ENCODE measurements at regions not wholly inside any gene's neighbourhood (a gene's known extent, or its start where the extent isn't known, plus 50 kb on each side); places are given as distances from the start of the nearest gene placed in this dataset.
"Not testable (repeated sequence)": the region's sequence is repeated elsewhere in the genome, so short reads cannot be mapped to it uniquely, and the experiment has no call there.

GRCh38 chr10:32217216-32217615 is 129.7 kb downstream of the EPC1 start:
- no peak for ATAC-seq
- H3K4me1 Mint-ChIP-seq (ENCODE audit: low read depth), result no peaks in the 10 kb centered on the region
- H3K36me3 Mint-ChIP-seq (ENCODE audit: insufficient read depth), result peaks cover 4% of the 10 kb centered on the region
- peaks cover 16% of the 10 kb centered on the region for H3K9me3 Mint-ChIP-seq
- H3K4me3 Mint-ChIP-seq, result no peak overlapping the region
- peaks cover 13% of the 10 kb centered on the region for H3K27me3 Mint-ChIP-seq (ENCODE audit: low read depth)
- no peak for DNase-seq

- peaks cover 13% of the 10 kb centered on the region for H3K27me3 Mint-ChIP-seq (ENCODE audit: low read depth)
- DNase-seq; H3K4me1 Mint-ChIP-seq (ENCODE audit: low read depth); H3K36me3 Mint-ChIP-seq (ENCODE audit: insufficient read depth); H3K9me3 Mint-ChIP-seq; ATAC-seq; H3K4me3 Mint-ChIP-seq: not testable (repeated sequence)
These were observed 133.1 kb downstream of the EPC1 start for GRCh38 chr10:32213838-32214237.

DNA sequence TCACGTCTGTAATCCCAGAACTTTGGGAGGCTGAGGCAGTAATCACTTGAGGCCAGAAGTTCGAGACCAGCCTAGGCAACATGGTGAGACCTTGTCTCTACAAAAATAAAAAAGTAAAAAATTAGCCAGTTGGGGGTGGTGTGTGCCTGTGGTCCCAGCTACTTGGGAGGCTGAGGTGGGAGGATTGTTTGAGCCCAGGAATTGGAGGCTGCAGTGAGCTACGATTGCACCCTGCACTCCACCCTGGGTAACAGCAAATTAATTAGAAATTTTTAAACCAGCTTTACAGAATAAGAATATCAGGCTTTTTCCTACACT is 136.0 kb downstream of the EPC1 start:
- no peaks in the 10 kb centered on the region for H3K36me3 Mint-ChIP-seq (ENCODE audit: insufficient read depth)

DNA sequence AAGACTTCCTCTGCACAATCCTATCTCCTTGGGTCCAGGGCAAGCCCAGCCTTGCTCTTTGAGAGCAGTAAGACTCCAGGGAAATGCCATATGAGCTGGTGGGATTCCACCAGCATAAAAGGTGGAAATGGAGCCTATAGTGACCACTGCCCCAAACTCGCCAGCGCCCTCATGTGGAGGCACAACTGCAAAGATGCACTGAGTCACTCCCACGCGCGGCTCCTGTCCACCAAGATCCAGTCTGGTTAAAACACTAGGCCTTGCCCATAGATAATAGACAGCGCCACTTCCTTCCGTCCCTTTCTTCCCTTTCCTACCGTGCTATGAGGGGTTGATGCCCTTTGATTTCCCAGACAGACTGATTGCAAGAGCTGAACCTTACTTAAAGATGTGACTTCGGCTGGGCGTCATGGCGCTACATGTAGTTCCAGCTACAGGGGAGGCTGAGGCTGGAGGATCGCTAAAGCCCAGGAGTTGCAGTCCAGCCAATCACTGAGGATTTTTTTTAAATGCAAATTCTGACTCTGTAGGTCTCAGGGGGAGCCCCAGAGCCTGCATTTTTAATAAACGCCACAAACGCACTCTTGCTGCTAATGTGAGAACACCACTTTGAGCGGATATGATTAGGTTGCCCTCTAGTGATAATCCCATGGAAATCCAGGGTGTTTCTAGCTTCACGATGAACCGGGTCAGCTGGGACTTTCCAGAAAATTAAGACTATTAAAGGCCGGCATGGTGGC is 136.5 kb downstream of the EPC1 start:
- Mint-ChIP-seq H3K4me1 (ENCODE audit: low read depth) (no peaks in the 10 kb centered on the region), H3K36me3 (ENCODE audit: insufficient read depth) (no peaks in the 10 kb centered on the region), H3K9me3 (no peaks in the 10 kb centered on the region), H3K4me3 (no peak overlapping the region), H3K27me3 (ENCODE audit: low read depth) (peaks cover 6% of the 10 kb centered on the region)
- no peak for DNase-seq
- ATAC-seq, result peak in 1 of 2 donors; percentile 40

More for the DNA sequence above, 136.0 kb downstream of the EPC1 start:
- ATAC-seq (no peak), DNase-seq (no peak)
- Mint-ChIP-seq H3K27me3 (ENCODE audit: low read depth) (peaks cover 6% of the 10 kb centered on the region), H3K4me3 (no peak overlapping the region), H3K9me3 (no peaks in the 10 kb centered on the region), H3K4me1 (ENCODE audit: low read depth) (no peaks in the 10 kb centered on the region)

GRCh38 chr10:32208005-32208404 is 139.0 kb downstream of the EPC1 start:
- not testable (repeated sequence) for H3K27me3 Mint-ChIP-seq (ENCODE audit: low read depth); H3K36me3 Mint-ChIP-seq (ENCODE audit: insufficient read depth); DNase-seq; ATAC-seq; H3K4me3 Mint-ChIP-seq; H3K4me1 Mint-ChIP-seq (ENCODE audit: low read depth); H3K9me3 Mint-ChIP-seq

DNA sequence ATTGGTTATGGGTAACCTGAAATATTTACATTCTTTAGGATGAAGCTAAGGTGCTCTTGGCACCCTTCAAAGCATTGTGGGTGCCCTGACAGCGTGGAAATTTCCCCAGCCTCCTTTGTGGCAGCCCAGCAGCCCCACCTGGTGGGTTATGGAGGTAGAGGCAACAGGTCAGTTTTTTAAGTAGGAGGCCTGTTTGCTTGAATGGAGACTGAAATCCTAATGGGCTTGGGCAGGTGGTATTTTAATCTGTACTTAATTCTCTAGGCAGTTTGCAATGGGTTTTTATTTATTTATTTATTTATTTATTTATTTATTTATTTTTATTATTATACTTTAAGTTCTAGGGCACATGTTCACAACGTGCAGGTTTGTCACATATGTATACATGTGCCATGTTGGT is 139.4 kb downstream of the EPC1 start:
- peaks cover 5% of the 10 kb centered on the region for H3K9me3 Mint-ChIP-seq
- H3K4me3 Mint-ChIP-seq, result no peak overlapping the region
- H3K4me1 Mint-ChIP-seq (ENCODE audit: low read depth), result no peaks in the 10 kb centered on the region
- no peaks in the 10 kb centered on the region for H3K27me3 Mint-ChIP-seq (ENCODE audit: low read depth)
- ATAC-seq (peak; percentile 77 to 78), DNase-seq (peak; percentile 40)
- no peaks in the 10 kb centered on the region for H3K36me3 Mint-ChIP-seq (ENCODE audit: insufficient read depth)

GRCh38 chr10:32205670-32206069 is 141.3 kb downstream of the EPC1 start:
- Mint-ChIP-seq H3K4me1 (ENCODE audit: low read depth) (no peaks in the 10 kb centered on the region), H3K36me3 (ENCODE audit: insufficient read depth) (no peaks in the 10 kb centered on the region), H3K27me3 (ENCODE audit: low read depth) (no peaks in the 10 kb centered on the region), H3K9me3 (peaks cover 5% of the 10 kb centered on the region), H3K4me3 (no peak overlapping the region)
- ATAC-seq, result no peak
- DNase-seq, result no peak

DNA sequence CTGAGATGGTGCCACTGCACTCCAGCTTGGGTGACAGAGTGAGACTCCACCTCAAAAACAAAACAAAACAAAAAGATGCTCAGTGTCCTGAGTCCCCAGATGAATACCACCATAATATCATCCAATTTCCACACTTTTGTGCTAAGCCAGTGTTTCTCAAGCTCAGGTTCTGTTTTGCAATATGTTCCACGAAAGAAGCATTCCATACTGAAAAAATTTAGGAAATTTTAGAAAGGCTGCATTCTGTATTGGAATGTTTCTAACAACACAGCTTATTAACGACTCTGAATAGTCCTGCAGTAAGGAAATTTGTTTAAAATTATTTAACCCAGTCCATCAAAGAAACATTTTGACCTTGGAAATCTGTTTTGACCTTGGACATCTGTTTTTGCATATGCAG is 142.4 kb downstream of the EPC1 start:
- peaks cover 2% of the 10 kb centered on the region for H3K27me3 Mint-ChIP-seq (ENCODE audit: low read depth)
- peaks cover 5% of the 10 kb centered on the region for H3K9me3 Mint-ChIP-seq
- ATAC-seq (no peak), DNase-seq (no peak)
- no peaks in the 10 kb centered on the region for H3K4me1 Mint-ChIP-seq (ENCODE audit: low read depth)
- H3K4me3 Mint-ChIP-seq, result no peak overlapping the region
- no peaks in the 10 kb centered on the region for H3K36me3 Mint-ChIP-seq (ENCODE audit: insufficient read depth)

DNA sequence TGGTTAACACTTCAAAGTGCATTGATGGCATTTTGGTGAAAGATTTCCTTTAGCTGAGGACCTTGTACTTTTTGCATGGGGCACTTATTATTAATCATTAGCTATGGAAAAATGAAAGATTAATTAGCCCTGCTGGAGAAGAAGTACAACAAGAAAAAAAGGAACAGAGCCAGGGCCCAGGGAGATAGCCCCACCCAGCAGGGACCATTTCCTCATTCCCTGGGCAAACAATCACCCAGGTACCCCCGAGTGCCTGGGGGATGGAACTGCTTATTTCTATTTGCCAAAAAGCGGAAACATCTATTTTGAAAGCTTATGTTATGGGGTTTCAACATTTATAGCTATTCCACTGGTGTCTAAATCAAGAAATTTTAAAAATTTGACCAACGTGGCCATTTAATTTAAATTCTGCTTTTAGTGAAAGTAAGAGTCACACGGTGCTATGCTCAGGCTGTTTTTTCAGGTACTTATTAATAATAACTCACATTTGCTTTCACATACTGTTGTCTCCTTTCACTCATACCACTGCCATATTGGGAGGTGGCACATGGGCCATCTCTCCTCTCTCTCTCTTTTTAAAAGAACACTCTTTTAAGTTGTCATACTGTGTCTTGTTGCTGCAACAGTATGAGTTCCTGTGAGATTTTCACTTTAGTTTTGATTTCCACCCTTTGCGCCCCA is 143.6 kb upstream of the KIF5B start:
- Mint-ChIP-seq H3K36me3 (ENCODE audit: insufficient read depth) (no peaks in the 10 kb centered on the region), H3K4me3 (no peak overlapping the region), H3K27me3 (ENCODE audit: low read depth) (peaks cover 2% of the 10 kb centered on the region), H3K9me3 (peaks cover 5% of the 10 kb centered on the region), H3K4me1 (ENCODE audit: low read depth) (no peaks in the 10 kb centered on the region)
- no peak for DNase-seq
- no peak for ATAC-seq

DNA sequence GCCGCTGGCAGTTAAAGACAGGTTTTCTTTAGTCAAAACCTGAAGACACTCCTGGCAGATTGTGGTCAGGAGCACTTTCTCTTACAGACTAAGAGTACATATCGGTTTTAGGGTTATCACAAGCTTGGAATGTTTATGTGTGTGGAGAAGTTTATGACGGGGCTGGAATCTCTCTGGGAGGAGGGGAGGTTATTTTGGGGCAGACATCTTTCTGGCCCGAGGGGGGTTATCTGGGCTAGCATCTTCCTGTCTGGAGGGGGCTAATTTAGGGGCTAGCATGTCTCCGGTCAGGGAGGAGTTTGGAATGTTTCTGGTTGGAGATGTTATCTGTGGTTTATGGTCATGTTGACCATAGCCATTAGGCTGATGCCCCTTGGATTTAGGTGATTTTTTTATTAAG is 141.2 kb upstream of the KIF5B start:
- Mint-ChIP-seq H3K9me3 (no peaks in the 10 kb centered on the region), H3K27me3 (ENCODE audit: low read depth) (peaks cover 2% of the 10 kb centered on the region), H3K36me3 (ENCODE audit: insufficient read depth) (no peaks in the 10 kb centered on the region), H3K4me3 (no peak overlapping the region), H3K4me1 (ENCODE audit: low read depth) (no peaks in the 10 kb centered on the region)
- ATAC-seq (no peak), DNase-seq (no peak)

- Mint-ChIP-seq H3K36me3 (ENCODE audit: insufficient read depth) (no peaks in the 10 kb centered on the region), H3K9me3 (no peaks in the 10 kb centered on the region), H3K27me3 (ENCODE audit: low read depth) (no peaks in the 10 kb centered on the region), H3K4me1 (ENCODE audit: low read depth) (peaks cover 2% of the 10 kb centered on the region), H3K4me3 (no peak overlapping the region)
- ATAC-seq (peak in 1 of 2 donors; percentile 43), DNase-seq (no peak)
These were observed 134.8 kb upstream of the KIF5B start for GRCh38 chr10:32190890-32191491.

- peaks cover 2% of the 10 kb centered on the region for H3K4me1 Mint-ChIP-seq (ENCODE audit: low read depth)
- no peaks in the 10 kb centered on the region for H3K36me3 Mint-ChIP-seq (ENCODE audit: insufficient read depth)
- ATAC-seq, result no peak
- DNase-seq, result no peak
- no peaks in the 10 kb centered on the region for H3K9me3 Mint-ChIP-seq
- H3K4me3 Mint-ChIP-seq, result no peak overlapping the region
- H3K27me3 Mint-ChIP-seq (ENCODE audit: low read depth), result no peaks in the 10 kb centered on the region
These were observed 133.3 kb upstream of the KIF5B start for GRCh38 chr10:32189400-32190084.

DNA sequence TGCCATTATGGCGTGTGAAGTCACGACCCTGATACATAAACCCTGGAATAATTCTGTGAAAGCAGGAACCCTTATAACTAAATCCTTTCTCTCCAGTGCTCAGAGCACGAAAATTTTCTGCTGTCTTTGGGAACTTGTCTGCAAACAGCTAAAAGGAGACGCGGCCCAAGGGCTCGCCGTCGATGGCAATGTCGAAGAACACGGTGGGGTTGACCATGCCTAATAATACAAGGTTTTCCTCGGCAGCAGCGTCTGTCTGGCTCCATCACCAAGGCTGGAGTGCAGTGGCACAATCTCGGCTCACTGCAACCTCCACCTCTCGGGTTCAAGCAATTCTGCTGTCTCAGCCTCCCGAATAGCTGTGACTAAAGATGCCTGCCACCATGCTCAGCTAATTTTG is 132.4 kb upstream of the KIF5B start:
- not testable (repeated sequence) for H3K4me3 Mint-ChIP-seq; DNase-seq; ATAC-seq; H3K4me1 Mint-ChIP-seq (ENCODE audit: low read depth); H3K36me3 Mint-ChIP-seq (ENCODE audit: insufficient read depth); H3K9me3 Mint-ChIP-seq; H3K27me3 Mint-ChIP-seq (ENCODE audit: low read depth)

DNA sequence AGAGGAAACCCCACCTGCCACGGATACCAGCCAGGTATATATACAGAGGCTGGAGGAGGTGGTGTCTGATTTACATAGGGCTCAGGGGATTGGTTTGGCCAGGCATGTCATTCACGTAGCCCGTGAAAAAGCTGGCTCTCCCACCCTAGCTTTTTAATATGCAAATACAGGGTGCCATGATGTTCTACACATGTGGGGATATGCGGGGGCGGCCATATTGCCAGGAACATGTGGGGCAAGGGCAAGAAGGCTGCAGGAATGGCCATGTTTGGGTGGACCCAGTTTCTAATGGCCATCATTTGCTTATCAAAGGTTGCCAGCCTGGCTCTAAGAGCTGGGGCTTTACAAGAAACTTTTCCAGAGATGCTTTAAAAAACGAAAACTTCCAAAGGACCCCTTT is 131.5 kb upstream of the KIF5B start:
- peaks cover 2% of the 10 kb centered on the region for H3K4me1 Mint-ChIP-seq (ENCODE audit: low read depth)
- DNase-seq (no peak), ATAC-seq (no peak)
- no peaks in the 10 kb centered on the region for H3K36me3 Mint-ChIP-seq (ENCODE audit: insufficient read depth)
- H3K9me3 Mint-ChIP-seq, result no peaks in the 10 kb centered on the region
- no peak overlapping the region for H3K4me3 Mint-ChIP-seq
- no peaks in the 10 kb centered on the region for H3K27me3 Mint-ChIP-seq (ENCODE audit: low read depth)
